Neural progenitor cell (in vitro differentiated cells): ENCODE measurements at regions not wholly inside any gene's neighbourhood (a gene's known extent, or its start where the extent isn't known, plus 50 kb on each side); places are given as distances from the start of the nearest gene placed in this dataset.

Source experiments
- DNase-seq: peaks from one replicate; pipeline ENCODE4 v3.0.0-alpha.2; 2016; ENCODE audit warnings: low spot score
- H2AFZ ChIP-seq: fragments of 200-600 bp; sonication (generic); replicated peaks from 2 replicates; pipeline ENCODE4 v1.6.1; 2016; ENCODE audit warnings: antibody characterized with exemption
- H3F3A ChIP-seq: fragments of 200-600 bp; sonication (generic); 2 replicates; pipeline ENCODE4 v1.6.1; 2016; ENCODE audit warnings: antibody characterized with exemption, low read depth
- H3K27ac ChIP-seq: fragments of 200-600 bp; sonication (generic); 2 replicates; pipeline ENCODE4 v1.5.1; 2016; ENCODE audit warnings: mild to moderate bottlenecking
- H3K27me3 ChIP-seq: fragments of 200-600 bp; sonication (generic); 2 replicates; pipeline ENCODE4 v1.6.1; 2016; ENCODE audit warnings: mild to moderate bottlenecking, moderate library complexity
- H3K36me3 ChIP-seq: fragments of 200-600 bp; sonication (generic); 2 replicates; pipeline ENCODE4 v1.5.1; 2016
- H3K4me1 ChIP-seq: fragments of 200-600 bp; sonication (generic); 2 replicates; pipeline ENCODE4 v1.6.1; 2016; ENCODE audit warnings: mixed run types
- H3K4me2 ChIP-seq: fragments of 200-600 bp; sonication (generic); 2 replicates; pipeline ENCODE4 v1.6.1; 2016
- H3K4me3 ChIP-seq: fragments of 200-600 bp; sonication (generic); 2 replicates; pipeline ENCODE4 v1.5.1; 2016
- H3K79me2 ChIP-seq: fragments of 200-600 bp; sonication (generic); 2 replicates; pipeline ENCODE4 v1.6.1; 2016; ENCODE audit warnings: low read depth
- H3K9ac ChIP-seq: fragments of 200-600 bp; sonication (generic); 2 replicates; pipeline ENCODE4 v1.6.1; 2016
- H3K9me3 ChIP-seq: fragments of 200-600 bp; sonication (generic); 2 replicates; pipeline ENCODE4 v1.5.1; 2016; ENCODE audit warnings: low read depth
- H4K20me1 ChIP-seq: fragments of 200-600 bp; sonication (generic); 2 replicates; pipeline ENCODE4 v1.6.1; 2016; ENCODE audit warnings: low read depth
- H3K27ac Mint-ChIP-seq: 3 replicates; pipeline ENCODE4 v1.8.0; 2021; ENCODE audit warnings: mixed read lengths
- H3K27me3 Mint-ChIP-seq: 2 replicates; pipeline ENCODE4 v1.8.0; 2022; ENCODE audit warnings: low read depth, mild to moderate bottlenecking, inconsistent platforms, moderate library complexity, mixed read lengths; ENCODE audit not compliant: insufficient read depth
- H3K36me3 Mint-ChIP-seq: 3 replicates; pipeline ENCODE4 v1.8.0; 2021; ENCODE audit warnings: mixed read lengths
- H3K4me1 Mint-ChIP-seq: 3 replicates; pipeline ENCODE4 v1.8.0; 2021; ENCODE audit warnings: mixed read lengths
- H3K4me3 Mint-ChIP-seq: 3 replicates; pipeline ENCODE4 v1.8.0; 2021; ENCODE audit warnings: mild to moderate bottlenecking, moderate library complexity, mixed read lengths
- H3K9me3 Mint-ChIP-seq: 3 replicates; pipeline ENCODE4 v1.8.0; 2020; ENCODE audit warnings: mixed read lengths
- EZH2 ChIP-seq: fragments of 200-600 bp; sonication (generic); IDR thresholded peaks from 2 replicates; pipeline ENCODE4 v1.6.1; 2017; ENCODE audit warnings: antibody characterized with exemption, mild to moderate bottlenecking, moderate library complexity
- EZH2phosphoT487 ChIP-seq: fragments of 200-600 bp; sonication (generic); IDR thresholded peaks from 2 replicates; pipeline ENCODE4 v1.6.1; 2017; ENCODE audit warnings: antibody characterized with exemption
- TF ChIP-seq, protein P1 (sequence below): fragments of 200-600 bp; sonication (generic); IDR thresholded peaks from 2 replicates; pipeline ENCODE4 v1.5.1; 2017; ENCODE audit warnings: antibody characterized with exemption, mild to moderate bottlenecking

GRCh38 chr1:87953121-87953520, 624.4 kb downstream of the LMO4 start:
- Mint-ChIP-seq H3K4me3 (no peak overlapping the region), H3K9me3 (no peaks in the 10 kb centered on the region), H3K4me1 (peaks cover 18% of the 10 kb centered on the region), H3K27ac (no peak overlapping the region), H3K27me3 (peaks cover 4% of the 10 kb centered on the region), H3K36me3 (no peaks in the 10 kb centered on the region)
- Histone ChIP-seq H3K4me3 (no peak overlapping the region), H3K79me2 (no peaks in the 10 kb centered on the region), H3K4me1 (peaks cover 11% of the 10 kb centered on the region), H3K9ac (no peak overlapping the region), H3K9me3 (no peaks in the 10 kb centered on the region), H3K27me3 (no peaks in the 10 kb centered on the region), H3K27ac (no peak overlapping the region), H3F3A (no peaks in the 10 kb centered on the region), H2AFZ (no peak overlapping the region), H4K20me1 (no peaks in the 10 kb centered on the region), H3K4me2 (no peak overlapping the region), H3K36me3 (no peaks in the 10 kb centered on the region)
- no peak for TF ChIP-seq EZH2
- TF ChIP-seq, protein P1, sequence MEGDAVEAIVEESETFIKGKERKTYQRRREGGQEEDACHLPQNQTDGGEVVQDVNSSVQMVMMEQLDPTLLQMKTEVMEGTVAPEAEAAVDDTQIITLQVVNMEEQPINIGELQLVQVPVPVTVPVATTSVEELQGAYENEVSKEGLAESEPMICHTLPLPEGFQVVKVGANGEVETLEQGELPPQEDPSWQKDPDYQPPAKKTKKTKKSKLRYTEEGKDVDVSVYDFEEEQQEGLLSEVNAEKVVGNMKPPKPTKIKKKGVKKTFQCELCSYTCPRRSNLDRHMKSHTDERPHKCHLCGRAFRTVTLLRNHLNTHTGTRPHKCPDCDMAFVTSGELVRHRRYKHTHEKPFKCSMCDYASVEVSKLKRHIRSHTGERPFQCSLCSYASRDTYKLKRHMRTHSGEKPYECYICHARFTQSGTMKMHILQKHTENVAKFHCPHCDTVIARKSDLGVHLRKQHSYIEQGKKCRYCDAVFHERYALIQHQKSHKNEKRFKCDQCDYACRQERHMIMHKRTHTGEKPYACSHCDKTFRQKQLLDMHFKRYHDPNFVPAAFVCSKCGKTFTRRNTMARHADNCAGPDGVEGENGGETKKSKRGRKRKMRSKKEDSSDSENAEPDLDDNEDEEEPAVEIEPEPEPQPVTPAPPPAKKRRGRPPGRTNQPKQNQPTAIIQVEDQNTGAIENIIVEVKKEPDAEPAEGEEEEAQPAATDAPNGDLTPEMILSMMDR, result no peak
- no peak for DNase-seq

GRCh38 chr1:87953732-87954344, 625.2 kb downstream of the LMO4 start:
- Histone ChIP-seq H3K36me3 (no peaks in the 10 kb centered on the region), H3K9me3 (no peaks in the 10 kb centered on the region), H3K4me2 (no peak overlapping the region), H3K27ac (no peak overlapping the region), H2AFZ (no peak overlapping the region), H3K79me2 (no peaks in the 10 kb centered on the region), H3K27me3 (no peaks in the 10 kb centered on the region), H3K4me3 (no peak overlapping the region), H4K20me1 (no peaks in the 10 kb centered on the region), H3K4me1 (peaks cover 11% of the 10 kb centered on the region), H3K9ac (no peak overlapping the region), H3F3A (no peaks in the 10 kb centered on the region)
- Mint-ChIP-seq H3K36me3 (no peaks in the 10 kb centered on the region), H3K27me3 (peaks cover 4% of the 10 kb centered on the region), H3K27ac (no peak overlapping the region), H3K9me3 (no peaks in the 10 kb centered on the region), H3K4me1 (peaks cover 21% of the 10 kb centered on the region), H3K4me3 (no peak overlapping the region)
- no peak for TF ChIP-seq EZH2phosphoT487
- TF ChIP-seq, protein P1, result peak; percentile 85
- DNase-seq, result peak; percentile 69

GRCh38 chr1:87955038-87955437, 626.4 kb downstream of the LMO4 start:
- Mint-ChIP-seq H3K4me1 (peaks cover 20% of the 10 kb centered on the region), H3K27ac (no peak overlapping the region), H3K36me3 (no peaks in the 10 kb centered on the region), H3K4me3 (no peak overlapping the region), H3K27me3 (peaks cover 3% of the 10 kb centered on the region), H3K9me3 (no peaks in the 10 kb centered on the region)
- no peak for DNase-seq
- Histone ChIP-seq H4K20me1 (no peaks in the 10 kb centered on the region), H3K79me2 (no peaks in the 10 kb centered on the region), H3K9ac (no peak overlapping the region), H3K36me3 (no peaks in the 10 kb centered on the region), H3K9me3 (no peaks in the 10 kb centered on the region), H3F3A (no peaks in the 10 kb centered on the region), H3K27me3 (no peaks in the 10 kb centered on the region), H3K4me1 (peaks cover 11% of the 10 kb centered on the region), H3K27ac (no peak overlapping the region), H3K4me3 (no peak overlapping the region), H3K4me2 (no peak overlapping the region), H2AFZ (no peak overlapping the region)
- TF ChIP-seq EZH2phosphoT487, result no peak
- TF ChIP-seq, protein P1, result no peak
- no peak for TF ChIP-seq EZH2
